CD4-positive, alpha-beta T cell treated with Interleukin-6 at 100 ng/mL for 8 hours (primary cell): ENCODE measurements at regions not wholly inside any gene's neighbourhood (a gene's known extent, or its start where the extent isn't known, plus 50 kb on each side); places are given as distances from the start of the nearest gene placed in this dataset.

Source experiments
- DNase-seq: peaks from one replicate; pipeline ENCODE4 v3.0.0-alpha.2; 2020; ENCODE audit warnings: mixed read lengths, low spot score

- DNase-seq: no peak
Observed at GRCh38 chr6:33923857-33924514, 120.2 kb upstream of the MLN start.

DNA sequence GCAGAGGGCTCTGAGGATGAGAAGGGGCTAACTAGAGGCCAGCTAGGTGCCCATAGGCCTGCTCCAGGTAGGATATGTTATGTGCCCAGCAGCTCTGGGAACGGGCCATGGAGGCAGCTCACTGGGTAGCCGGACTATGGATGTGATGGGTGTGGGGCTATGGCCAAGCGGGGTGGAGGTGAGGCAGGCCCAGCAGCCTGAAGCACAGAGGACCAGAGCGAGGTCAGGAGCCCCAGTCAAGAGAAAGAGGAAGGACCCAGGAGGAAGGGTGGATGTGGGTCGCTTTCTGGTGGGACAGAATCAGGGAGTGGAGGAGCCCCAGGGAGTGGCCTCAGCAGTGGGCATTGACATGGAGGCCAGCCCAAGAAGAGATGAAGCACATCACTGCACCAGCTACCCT lies 117.9 kb upstream of the MLN start:
- no peak for DNase-seq

GRCh38 chr6:33918175-33918695 lies 114.4 kb upstream of the MLN start:
- no peak for DNase-seq

DNA sequence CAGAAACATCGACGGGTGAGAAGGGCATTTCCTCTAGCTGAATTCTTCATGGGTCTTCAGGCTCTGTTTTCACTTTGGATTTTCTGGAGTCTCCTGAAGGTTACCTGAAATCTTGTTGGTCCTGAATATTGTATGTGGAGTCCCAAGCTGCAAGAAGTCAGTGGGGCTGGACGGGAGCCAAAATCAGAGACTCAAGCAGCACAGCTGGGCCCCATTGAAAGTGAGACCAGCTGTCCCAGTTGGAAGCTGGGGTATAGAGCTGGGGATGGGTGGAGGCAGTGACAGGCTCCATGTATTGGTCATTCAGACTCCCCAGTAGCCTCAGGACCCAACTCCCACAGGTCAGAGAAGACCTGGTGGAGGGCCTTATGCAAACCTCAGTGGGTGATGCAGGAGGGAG lies 111.3 kb upstream of the MLN start:
- no peak for DNase-seq

DNA sequence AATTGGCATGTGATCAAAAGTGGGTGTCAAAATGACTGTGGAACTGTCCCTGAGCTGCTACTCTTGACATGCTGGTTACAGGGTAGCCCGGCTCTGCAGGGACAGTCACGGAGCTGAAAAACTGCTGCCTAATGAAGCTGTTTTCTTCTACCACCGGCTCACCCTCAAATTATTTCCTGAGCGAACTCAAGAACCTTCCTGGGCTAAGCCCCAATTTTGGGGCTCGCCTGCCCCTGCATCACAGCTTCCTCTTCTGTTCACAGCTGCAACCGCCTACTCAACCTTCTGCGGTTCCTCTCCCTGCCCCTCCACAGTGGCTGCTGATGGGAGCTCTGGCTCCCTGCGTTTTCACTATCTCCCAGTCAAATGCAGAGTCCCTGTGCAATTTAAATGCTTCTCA lies 110.8 kb upstream of the MLN start:
- DNase-seq: peak; percentile 59

GRCh38 chr6:33912195-33912594 lies 108.4 kb upstream of the MLN start:
- DNase-seq: no peak

DNA sequence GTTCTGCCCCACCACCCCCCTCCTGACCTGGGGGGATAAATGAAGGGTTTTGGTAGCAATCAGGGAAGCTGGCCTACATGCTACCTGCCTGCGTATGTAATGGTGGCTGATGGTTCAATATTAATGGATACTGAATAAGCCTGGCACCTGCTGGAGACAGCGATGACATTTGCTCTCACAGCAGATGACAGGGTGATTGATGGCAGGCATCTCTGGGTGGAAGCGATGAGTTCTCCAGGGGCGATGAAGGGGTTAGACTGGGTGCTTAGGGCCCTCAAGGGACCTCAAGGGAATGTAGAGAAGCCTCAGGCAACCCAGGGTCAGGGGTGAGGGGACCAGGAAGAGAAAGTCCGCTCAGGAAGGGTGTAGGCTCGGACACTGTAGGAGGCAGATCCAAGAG lies 107.7 kb upstream of the MLN start:
- no peak for DNase-seq

DNA sequence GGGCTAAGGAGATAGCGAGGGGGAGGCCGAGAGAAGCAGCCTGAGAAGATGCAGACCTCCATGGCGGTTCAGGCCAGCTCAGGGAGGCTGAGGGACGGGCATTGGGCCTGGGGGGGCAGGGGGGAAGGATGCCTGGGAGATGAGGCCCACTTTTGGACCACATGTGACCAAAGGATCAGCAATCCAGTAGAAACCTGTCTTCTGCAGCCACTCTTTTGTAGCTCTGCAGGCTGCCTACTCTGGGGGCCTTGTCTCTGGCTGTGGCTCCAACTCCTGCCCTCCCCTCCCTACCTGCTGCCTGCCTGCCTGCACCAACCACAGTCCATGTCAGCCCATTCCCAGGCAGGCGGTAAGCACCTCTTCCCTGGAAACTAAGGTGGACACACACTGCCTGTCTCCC lies 106.8 kb upstream of the MLN start:
- DNase-seq: no peak

GRCh38 chr6:33909737-33910136 lies 105.9 kb upstream of the MLN start:
- DNase-seq: no peak

DNA sequence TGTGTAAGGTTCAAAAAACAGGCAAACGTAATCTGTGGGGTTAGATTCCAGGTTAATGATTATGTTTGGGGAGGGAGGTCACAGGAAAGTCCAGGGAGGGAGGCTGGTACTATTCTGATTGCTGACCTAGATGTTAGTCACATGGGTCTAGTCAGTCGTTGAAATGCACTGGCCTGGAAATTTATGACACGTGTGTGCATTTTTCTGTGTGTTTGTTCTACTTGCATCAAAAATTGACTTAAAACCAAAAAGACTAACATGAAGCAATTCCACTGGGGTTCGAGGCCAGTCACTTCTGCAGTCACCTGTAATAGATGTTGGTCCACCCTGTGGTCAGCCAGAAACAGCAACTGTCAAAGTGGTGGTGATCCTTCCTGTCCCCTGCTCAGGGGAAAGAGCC lies 104.2 kb upstream of the MLN start:
- no peak for DNase-seq

DNA sequence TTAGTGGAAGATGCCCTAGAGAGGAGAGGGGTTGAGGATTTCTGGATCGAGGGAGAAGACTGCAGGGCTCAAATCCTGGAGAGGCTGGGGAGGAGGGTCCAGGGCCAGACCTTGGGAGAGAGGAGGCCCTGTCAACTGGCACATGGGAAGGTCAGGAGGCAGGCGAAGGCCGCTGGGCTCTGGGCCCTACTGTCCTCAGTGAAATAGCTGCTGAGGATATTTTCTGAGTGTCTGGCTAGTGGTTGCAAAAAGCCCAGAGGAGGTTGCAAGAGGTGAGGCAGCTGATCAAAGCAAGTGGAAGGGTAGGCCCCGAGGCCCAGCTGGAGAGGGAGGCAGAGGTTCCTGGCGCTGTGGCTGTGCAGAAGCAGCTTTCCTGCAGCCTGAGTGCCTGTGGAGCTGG lies 103.4 kb upstream of the MLN start:
- DNase-seq: no peak

DNA sequence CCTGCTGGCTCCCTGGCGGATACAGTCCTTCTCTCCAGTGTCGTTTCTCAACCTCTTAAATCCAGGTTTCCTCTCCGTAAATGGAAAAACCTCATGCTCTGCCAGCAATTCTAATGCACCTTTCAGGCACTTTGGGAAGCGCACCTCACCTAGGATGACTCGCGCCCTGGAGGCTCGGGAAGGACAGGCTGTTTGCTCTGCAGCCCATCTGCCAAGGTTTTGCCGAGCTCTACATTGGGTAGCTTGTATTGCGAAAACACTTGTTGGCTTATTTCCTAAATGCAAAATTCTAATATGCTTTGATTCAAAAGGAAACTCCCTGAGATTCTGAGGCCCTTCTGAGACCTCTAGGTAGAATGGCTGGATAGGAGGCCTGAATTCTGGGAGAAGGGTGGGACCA lies 102.6 kb upstream of the MLN start:
- DNase-seq: no peak

DNA sequence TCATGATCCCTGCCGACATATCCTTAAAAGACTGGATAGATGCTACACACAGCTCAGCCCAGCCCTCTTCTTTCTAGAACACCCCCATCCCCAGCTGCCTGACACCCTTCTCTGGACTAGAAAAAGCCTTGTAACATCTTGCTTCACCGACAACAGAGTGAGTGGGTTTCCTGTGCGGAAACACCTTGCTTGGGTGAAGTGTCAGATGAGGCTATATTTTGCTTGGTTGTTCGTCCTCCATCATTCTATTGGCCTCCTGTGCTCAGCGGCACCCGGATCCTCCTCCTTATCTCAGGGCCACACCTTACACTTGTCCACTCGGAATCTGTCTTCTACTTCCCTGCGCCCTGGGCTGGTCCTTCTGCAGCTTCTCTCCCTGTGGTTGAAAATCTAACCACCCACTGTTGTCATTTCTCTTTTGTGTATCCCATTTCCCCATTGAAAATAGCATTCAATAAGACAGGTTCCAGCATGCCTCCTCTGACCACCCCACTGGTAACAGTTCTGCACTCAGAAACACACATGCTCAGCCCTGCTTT lies 101.3 kb upstream of the MLN start:
- peak; percentile 73 for DNase-seq

DNA sequence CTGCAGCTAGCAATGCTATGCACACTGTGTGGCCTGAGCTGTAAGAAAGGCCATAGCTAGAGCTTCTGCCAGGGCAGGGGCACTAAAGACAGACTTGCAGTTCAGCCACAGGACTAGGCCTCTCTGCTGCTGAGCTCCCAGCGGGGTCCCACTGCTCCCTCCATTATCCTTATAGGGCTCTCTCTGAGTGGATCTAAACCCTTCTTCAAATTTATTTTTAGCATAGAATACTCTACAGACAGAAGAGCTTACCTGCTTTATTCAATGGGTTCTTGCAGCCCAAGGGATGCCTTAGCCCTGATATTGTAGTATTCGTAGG lies 100.9 kb upstream of the MLN start:
- no peak for DNase-seq

DNA sequence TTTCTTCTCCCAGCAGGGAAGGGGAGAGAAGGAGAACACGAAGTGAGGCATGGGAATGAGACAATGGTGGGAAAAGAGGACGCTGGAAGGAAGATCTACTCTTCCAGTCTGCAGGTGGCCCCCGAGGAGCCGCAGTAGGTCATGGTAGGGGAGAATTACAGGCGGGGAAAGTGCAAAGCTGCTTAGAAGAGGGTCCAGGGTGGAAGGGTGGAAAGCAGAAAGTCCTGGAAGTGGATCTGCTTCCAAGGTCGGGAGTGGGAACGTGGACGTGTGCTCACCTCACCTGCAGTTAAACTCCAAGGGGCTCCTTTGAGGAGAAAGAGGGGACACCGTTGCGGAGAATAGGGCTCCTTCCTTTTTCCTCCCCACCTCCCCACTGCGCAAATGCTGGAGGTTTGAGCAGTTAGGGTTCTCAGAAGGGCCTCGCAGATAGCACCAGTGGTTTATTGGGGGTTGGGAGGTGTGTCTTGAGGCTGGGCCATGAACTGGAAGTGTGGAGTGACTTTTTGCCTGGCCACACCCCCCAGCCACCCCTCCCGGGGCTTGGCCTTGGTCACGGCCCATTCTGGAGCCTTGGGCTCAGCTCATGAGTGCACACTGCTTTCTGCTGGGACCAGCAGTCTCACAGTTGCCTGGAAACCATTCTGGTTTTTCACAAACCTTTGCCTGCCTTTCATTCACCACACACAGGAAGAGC lies 100.4 kb upstream of the MLN start:
- peak; percentile 79 for DNase-seq

DNA sequence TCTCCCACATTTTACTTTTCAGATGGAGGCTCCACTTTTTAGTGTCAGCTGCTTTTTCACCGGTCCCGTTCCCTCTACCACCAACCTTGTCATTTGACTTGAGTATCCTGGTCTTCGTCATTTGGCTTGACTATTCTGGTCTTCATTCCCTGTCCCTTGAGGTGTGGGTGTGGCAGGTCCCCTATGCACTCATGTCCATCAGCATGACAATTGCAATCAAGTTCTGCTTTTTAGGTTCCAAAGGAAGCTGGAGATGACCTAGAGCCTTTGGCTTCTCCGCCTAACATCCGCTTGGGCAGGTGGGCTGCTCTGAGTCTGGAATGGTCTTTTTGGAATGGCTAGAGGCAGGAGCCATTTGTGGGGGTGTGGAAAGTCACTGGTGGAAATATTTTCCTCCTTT lies 99.8 kb upstream of the MLN start:
- DNase-seq: no peak

DNA sequence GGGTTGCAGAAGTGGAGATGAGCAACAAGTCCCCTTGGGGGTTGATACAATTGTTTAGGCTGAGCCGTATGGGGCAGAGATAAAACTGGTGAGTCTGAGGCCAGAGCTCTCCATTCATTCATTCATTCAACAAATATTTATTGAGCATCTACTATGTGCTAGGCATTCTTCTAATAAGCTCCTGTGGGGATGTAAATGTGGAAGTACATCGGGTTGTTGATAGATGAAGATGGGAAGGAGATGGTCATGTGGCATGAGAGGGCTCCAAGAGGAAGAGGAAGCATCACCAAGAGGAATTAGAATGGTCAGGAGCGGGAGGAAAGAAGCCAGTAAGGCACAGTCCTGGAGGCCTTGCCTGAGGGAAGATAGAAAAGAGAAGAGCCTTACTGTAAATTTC lies 98.7 kb upstream of the MLN start:
- no peak for DNase-seq

GRCh38 chr6:33901822-33902456 lies 98.1 kb upstream of the MLN start:
- DNase-seq: no peak

- no peak for DNase-seq
Observed at GRCh38 chr6:33898771-33899170, 95.0 kb upstream of the MLN start.

- no peak for DNase-seq
Observed at GRCh38 chr6:33897189-33897780, 93.5 kb upstream of the MLN start.

- DNase-seq: no peak
Observed at GRCh38 chr6:33896391-33897188, 92.8 kb upstream of the MLN start.

- DNase-seq: no peak
Observed at GRCh38 chr6:33895988-33896387, 92.2 kb upstream of the MLN start.
